Fibroblast of lung (primary cell): ENCODE measurements at regions not wholly inside any gene's neighbourhood (a gene's known extent, or its start where the extent isn't known, plus 50 kb on each side); places are given as distances from the start of the nearest gene placed in this dataset.

ENCODE experiments used
- EZH2 ChIP-seq: IDR thresholded peaks from 2 replicates; pipeline ENCODE4 v1.5.1; 2012; ENCODE audit warnings: low read length, control low read depth, mild to moderate bottlenecking; ENCODE audit errors: missing control alignments
- TF ChIP-seq, protein P1 (sequence below), 2 donors: IDR thresholded peaks in 1 of 2; conservative IDR thresholded peaks in 1 of 2; 1 replicate in 1 of 2; 2 replicates in 1 of 2; pipeline ENCODE4 v1.5.1; 2011 to 2012; ENCODE audit warnings: low read length in 2 of 2, control low read depth in 1 of 2, inconsistent platforms in 1 of 2, low read depth in 1 of 2, mild to moderate bottlenecking in 1 of 2

DNA sequence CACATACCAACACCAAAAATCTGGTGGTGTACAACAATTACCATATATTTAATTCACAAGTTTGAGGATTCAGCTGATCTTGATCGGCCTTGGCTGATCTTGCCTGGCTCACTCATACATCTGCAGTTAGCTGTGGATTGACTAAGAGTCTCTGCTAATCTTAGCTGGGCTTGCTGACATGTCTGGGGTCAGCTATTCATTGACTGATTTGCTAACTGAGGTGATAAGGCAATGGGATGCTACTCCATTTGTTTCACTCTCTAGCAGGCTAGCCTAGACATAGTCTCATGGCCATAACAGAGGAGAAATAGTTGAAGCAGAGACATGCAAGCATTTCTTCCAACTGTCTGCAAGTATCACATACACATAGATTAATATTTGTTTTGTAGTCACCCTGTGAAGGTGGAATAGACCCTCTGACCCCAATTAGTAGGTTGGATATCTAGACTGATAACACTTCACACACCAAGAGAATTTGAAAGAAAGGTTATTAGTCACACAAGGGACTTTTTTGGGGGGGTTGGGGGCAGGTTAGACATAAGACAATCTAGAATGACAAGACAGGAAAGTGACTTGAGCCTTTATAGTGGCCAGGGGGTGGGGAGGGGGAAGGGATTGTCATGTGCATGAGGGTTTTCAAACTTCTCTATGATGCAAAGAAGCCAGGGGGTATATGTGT, 142.3 kb downstream of the BARHL2 start:
- TF ChIP-seq, protein P1, sequence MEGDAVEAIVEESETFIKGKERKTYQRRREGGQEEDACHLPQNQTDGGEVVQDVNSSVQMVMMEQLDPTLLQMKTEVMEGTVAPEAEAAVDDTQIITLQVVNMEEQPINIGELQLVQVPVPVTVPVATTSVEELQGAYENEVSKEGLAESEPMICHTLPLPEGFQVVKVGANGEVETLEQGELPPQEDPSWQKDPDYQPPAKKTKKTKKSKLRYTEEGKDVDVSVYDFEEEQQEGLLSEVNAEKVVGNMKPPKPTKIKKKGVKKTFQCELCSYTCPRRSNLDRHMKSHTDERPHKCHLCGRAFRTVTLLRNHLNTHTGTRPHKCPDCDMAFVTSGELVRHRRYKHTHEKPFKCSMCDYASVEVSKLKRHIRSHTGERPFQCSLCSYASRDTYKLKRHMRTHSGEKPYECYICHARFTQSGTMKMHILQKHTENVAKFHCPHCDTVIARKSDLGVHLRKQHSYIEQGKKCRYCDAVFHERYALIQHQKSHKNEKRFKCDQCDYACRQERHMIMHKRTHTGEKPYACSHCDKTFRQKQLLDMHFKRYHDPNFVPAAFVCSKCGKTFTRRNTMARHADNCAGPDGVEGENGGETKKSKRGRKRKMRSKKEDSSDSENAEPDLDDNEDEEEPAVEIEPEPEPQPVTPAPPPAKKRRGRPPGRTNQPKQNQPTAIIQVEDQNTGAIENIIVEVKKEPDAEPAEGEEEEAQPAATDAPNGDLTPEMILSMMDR (conservative IDR thresholded peaks at IDR 0.05 in 1 of 2, IDR thresholded peaks at IDR 0.05 in 1 of 2; ENCODE audit: low read depth in 1 of 2, low read length in 2 of 2), result no peak
- no peak for TF ChIP-seq EZH2
